ENCODE measurements at regions not wholly inside any gene's neighbourhood (a gene's known extent, or its start where the extent isn't known, plus 50 kb on each side); places are given as distances from the start of the nearest gene placed in this dataset.
"Not testable (repeated sequence)": the region's sequence is repeated elsewhere in the genome, so short reads cannot be mapped to it uniquely, and the experiment has no call there.

- DNase-seq (ENCODE audit: low read depth): not testable (repeated sequence)
These were observed 378.2 kb upstream of the CCDC54 start for GRCh38 chr3:106998841-106999682.

- peak; percentile 16 for DNase-seq (ENCODE audit: low read depth)
These were observed 375.6 kb upstream of the CCDC54 start for GRCh38 chr3:107001635-107002034.

- not testable (repeated sequence) for DNase-seq (ENCODE audit: low read depth)
These were observed 371.9 kb upstream of the CCDC54 start for GRCh38 chr3:107005352-107005751.

- no peak for DNase-seq (ENCODE audit: low read depth)
These were observed 369.0 kb upstream of the CCDC54 start for GRCh38 chr3:107008213-107008612.

- DNase-seq (ENCODE audit: low read depth): no peak
These were observed 363.6 kb upstream of the CCDC54 start for GRCh38 chr3:107013641-107014040.

GRCh38 chr3:107024551-107025026 lies 352.6 kb upstream of the CCDC54 start:
- DNase-seq (ENCODE audit: low read depth): no peak

- no peak for DNase-seq (ENCODE audit: low read depth)
These were observed 351.3 kb upstream of the CCDC54 start for GRCh38 chr3:107025961-107026360.

- DNase-seq (ENCODE audit: low read depth): no peak
These were observed 349.2 kb upstream of the CCDC54 start for GRCh38 chr3:107028086-107028485.

- no peak for DNase-seq (ENCODE audit: low read depth)
These were observed 348.6 kb upstream of the CCDC54 start for GRCh38 chr3:107028626-107029025.

- DNase-seq (ENCODE audit: low read depth): no peak
These were observed 345.1 kb upstream of the CCDC54 start for GRCh38 chr3:107032111-107032510.

- DNase-seq (ENCODE audit: low read depth): no peak
These were observed 343.1 kb upstream of the CCDC54 start for GRCh38 chr3:107034142-107034541.

GRCh38 chr3:107035176-107035575 lies 342.1 kb upstream of the CCDC54 start:
- no peak for DNase-seq (ENCODE audit: low read depth)

GRCh38 chr3:107044677-107045076 lies 332.6 kb upstream of the CCDC54 start:
- no peak for DNase-seq (ENCODE audit: low read depth)

- no peak for DNase-seq (ENCODE audit: low read depth)
These were observed 331.4 kb upstream of the CCDC54 start for GRCh38 chr3:107045791-107046190.

GRCh38 chr3:107055181-107055942 lies 321.9 kb upstream of the CCDC54 start:
- DNase-seq (ENCODE audit: low read depth): no peak

GRCh38 chr3:107061466-107061865 lies 315.8 kb upstream of the CCDC54 start:
- DNase-seq (ENCODE audit: low read depth): no peak

GRCh38 chr3:107062310-107062709 lies 314.9 kb upstream of the CCDC54 start:
- no peak for DNase-seq (ENCODE audit: low read depth)

- no peak for DNase-seq (ENCODE audit: low read depth)
These were observed 314.5 kb upstream of the CCDC54 start for GRCh38 chr3:107062787-107063186.

GRCh38 chr3:107063351-107063750 lies 313.9 kb upstream of the CCDC54 start:
- DNase-seq (ENCODE audit: low read depth): peak; percentile 61

GRCh38 chr3:107064405-107065060 lies 312.7 kb upstream of the CCDC54 start:
- DNase-seq (ENCODE audit: low read depth): peak; percentile 81

- DNase-seq (ENCODE audit: low read depth): no peak
These were observed 312.0 kb upstream of the CCDC54 start for GRCh38 chr3:107065094-107065861.

GRCh38 chr3:107067421-107067820 lies 309.8 kb upstream of the CCDC54 start:
- no peak for DNase-seq (ENCODE audit: low read depth)

Data from ELR (cell line).